ENCODE measurements at regions not wholly inside any gene's neighbourhood (a gene's known extent, or its start where the extent isn't known, plus 50 kb on each side); places are given as distances from the start of the nearest gene placed in this dataset.

- TF ChIP-seq NFIC (IDR thresholded peaks at IDR 0.05; ENCODE audit: low read depth, low read length) = no peak
- TF ChIP-seq CTCF (IDR thresholded peaks at IDR 0.05 in 2 of 3, conservative IDR thresholded peaks at IDR 0.05 in 1 of 3; ENCODE audit: control insufficient read depth in 2 of 3, extremely low read depth in 1 of 3, insufficient read depth in 1 of 3, low read depth in 3 of 3, low read length in 3 of 3) = peak; percentile 78 to 92 (median 87)
- TF ChIP-seq CHD2 (IDR thresholded peaks at IDR 0.05; ENCODE audit: borderline replicate concordance, low read depth, low read length) = no peak
- no peak for TF ChIP-seq POLR2A (IDR thresholded peaks at IDR 0.05; ENCODE audit: low read depth, low read length)
- 0 out of 2 replicates have a peak, but pooled peaks have one; percentile 48 for TF ChIP-seq SMARCA5 (IDR thresholded peaks at IDR 0.05)
- TF ChIP-seq POLR2AphosphoS5 (IDR thresholded peaks at IDR 0.05; ENCODE audit: low read length) = no peak
- no peak for TF ChIP-seq EZH2 (IDR thresholded peaks at IDR 0.05; ENCODE audit: borderline replicate concordance, control insufficient read depth, low read depth, low read length)
- TF ChIP-seq EED (IDR thresholded peaks at IDR 0.05; ENCODE audit: low read depth) = no peak
- no peak for TF ChIP-seq EGR1 (IDR thresholded peaks at IDR 0.05; ENCODE audit: borderline replicate concordance in 1 of 2, low read depth in 2 of 2, low read length in 2 of 2)
- no peak for TF ChIP-seq BCLAF1 (IDR thresholded peaks at IDR 0.05)
Observed at GRCh38 chr14:95442633-95443021, 73.8 kb downstream of the SYNE3 start.

All from GM12878 (cell line).